Subcutaneous abdominal adipose tissue (tissue), 5 donors: ENCODE measurements at regions not wholly inside any gene's neighbourhood (a gene's known extent, or its start where the extent isn't known, plus 50 kb on each side); places are given as distances from the start of the nearest gene placed in this dataset.

Experiments used
- H3K27ac ChIP-seq: one replicate; pipeline ENCODE4 v1.7.0; 2013; ENCODE audit warnings: low read depth, mild to moderate bottlenecking, inconsistent platforms, low read length, moderate library complexity
- H3K27me3 ChIP-seq, 5 donors: one replicate each; pipeline ENCODE4 v1.7.0; 2013; ENCODE audit warnings: low read length in 5 of 5, inconsistent platforms in 1 of 5; ENCODE audit not compliant: control insufficient read depth in 5 of 5, insufficient read depth in 4 of 5
- H3K36me3 ChIP-seq, 5 donors: one replicate each; pipeline ENCODE4 v1.7.0; 2013; ENCODE audit warnings: low read length in 5 of 5; ENCODE audit not compliant: control insufficient read depth in 5 of 5, insufficient read depth in 5 of 5
- H3K4me1 ChIP-seq, 5 donors: one replicate each; pipeline ENCODE4 v1.7.0; 2013; ENCODE audit warnings: low read length in 5 of 5, mild to moderate bottlenecking in 3 of 5, moderate library complexity in 1 of 5; ENCODE audit not compliant: control insufficient read depth in 5 of 5, insufficient read depth in 5 of 5
- H3K4me3 ChIP-seq, 5 donors: one replicate each; pipeline ENCODE4 v1.7.0; 2013; ENCODE audit warnings: low read length in 5 of 5, low read depth in 1 of 5
- H3K9ac ChIP-seq, 5 donors: one replicate each; pipeline ENCODE4 v1.7.0; 2013; ENCODE audit warnings: low read length in 5 of 5, mild to moderate bottlenecking in 4 of 5, moderate library complexity in 3 of 5
- H3K9me3 ChIP-seq, 5 donors: one replicate each; pipeline ENCODE4 v1.7.0; 2013; ENCODE audit warnings: low read length in 5 of 5; ENCODE audit not compliant: control insufficient read depth in 5 of 5
- donor health status: healthy.
- donor health status: healthy.
- donor health status: healthy.
- donor health status: healthy.
- donor health status: healthy.

GRCh38 chr5:19189176-19189575 is 798.8 kb downstream of the CDH18 start:
- Histone ChIP-seq H3K9me3 (peaks cover 0 to 5% (median 0%) of the 10 kb centered on the region in 5 donors), H3K4me3 (no peak overlapping the region), H3K27me3 (no peaks in the 10 kb centered on the region), H3K27ac (no peak overlapping the region), H3K9ac (no peak overlapping the region), H3K36me3 (no peaks in the 10 kb centered on the region), H3K4me1 (no peaks in the 10 kb centered on the region)

- H3K4me1 ChIP-seq = no peaks in the 10 kb centered on the region
- H3K4me3 ChIP-seq = no peak overlapping the region
- H3K27ac ChIP-seq = no peak overlapping the region
- no peaks in the 10 kb centered on the region for H3K36me3 ChIP-seq
- no peak overlapping the region for H3K9ac ChIP-seq
- no peaks in the 10 kb centered on the region for H3K9me3 ChIP-seq
- no peaks in the 10 kb centered on the region for H3K27me3 ChIP-seq
These were observed 794.4 kb downstream of the CDH18 start for GRCh38 chr5:19193631-19194030.

GRCh38 chr5:19196631-19197030 is 791.4 kb downstream of the CDH18 start:
- no peaks in the 10 kb centered on the region for H3K4me1 ChIP-seq
- no peaks in the 10 kb centered on the region for H3K9me3 ChIP-seq
- H3K4me3 ChIP-seq = no peak overlapping the region
- H3K9ac ChIP-seq = no peak overlapping the region
- no peaks in the 10 kb centered on the region for H3K36me3 ChIP-seq
- no peak overlapping the region for H3K27ac ChIP-seq
- H3K27me3 ChIP-seq = no peaks in the 10 kb centered on the region

- no peaks in the 10 kb centered on the region for H3K9me3 ChIP-seq
- H3K27me3 ChIP-seq = no peaks in the 10 kb centered on the region
- H3K4me1 ChIP-seq = no peaks in the 10 kb centered on the region
- no peak overlapping the region for H3K4me3 ChIP-seq
- no peak overlapping the region for H3K9ac ChIP-seq
- no peak overlapping the region for H3K27ac ChIP-seq
- no peaks in the 10 kb centered on the region for H3K36me3 ChIP-seq
These were observed 787.7 kb downstream of the CDH18 start for GRCh38 chr5:19200251-19200650.

- Histone ChIP-seq H3K27ac (no peak overlapping the region), H3K27me3 (no peaks in the 10 kb centered on the region), H3K9me3 (peaks cover 0 to 3% (median 0%) of the 10 kb centered on the region in 5 donors), H3K36me3 (no peaks in the 10 kb centered on the region), H3K9ac (no peak overlapping the region), H3K4me1 (no peaks in the 10 kb centered on the region), H3K4me3 (no peak overlapping the region)
These were observed 779.6 kb downstream of the CDH18 start for GRCh38 chr5:19208397-19208796.

- Histone ChIP-seq H3K4me3 (no peak overlapping the region), H3K9ac (no peak overlapping the region), H3K27me3 (no peaks in the 10 kb centered on the region), H3K9me3 (peaks cover 0 to 3% (median 0%) of the 10 kb centered on the region in 5 donors), H3K36me3 (no peaks in the 10 kb centered on the region), H3K4me1 (no peaks in the 10 kb centered on the region), H3K27ac (no peak overlapping the region)
These were observed 777.1 kb downstream of the CDH18 start for GRCh38 chr5:19210886-19211285.

GRCh38 chr5:19229179-19229835 is 758.7 kb downstream of the CDH18 start:
- peaks cover 0 to 2% (median 0%) of the 10 kb centered on the region in 5 donors for H3K9me3 ChIP-seq
- H3K4me1 ChIP-seq = no peaks in the 10 kb centered on the region
- no peaks in the 10 kb centered on the region for H3K27me3 ChIP-seq
- H3K4me3 ChIP-seq = no peak overlapping the region
- no peaks in the 10 kb centered on the region for H3K36me3 ChIP-seq
- no peak overlapping the region for H3K27ac ChIP-seq
- no peak overlapping the region for H3K9ac ChIP-seq

- H3K27me3 ChIP-seq = no peaks in the 10 kb centered on the region
- no peak overlapping the region for H3K27ac ChIP-seq
- no peaks in the 10 kb centered on the region for H3K36me3 ChIP-seq
- no peaks in the 10 kb centered on the region for H3K4me1 ChIP-seq
- H3K4me3 ChIP-seq = no peak overlapping the region
- H3K9me3 ChIP-seq = peaks cover 0 to 2% (median 0%) of the 10 kb centered on the region in 5 donors
- H3K9ac ChIP-seq = no peak overlapping the region
These were observed 754.4 kb downstream of the CDH18 start for GRCh38 chr5:19233573-19233972.

- no peaks in the 10 kb centered on the region for H3K27me3 ChIP-seq
- H3K4me3 ChIP-seq = no peak overlapping the region
- H3K36me3 ChIP-seq = no peaks in the 10 kb centered on the region
- H3K9ac ChIP-seq = no peak overlapping the region
- H3K27ac ChIP-seq = no peak overlapping the region
- H3K9me3 ChIP-seq = peaks cover 0 to 2% (median 0%) of the 10 kb centered on the region in 5 donors
- no peaks in the 10 kb centered on the region for H3K4me1 ChIP-seq
These were observed 752.9 kb downstream of the CDH18 start for GRCh38 chr5:19235101-19235584.

GRCh38 chr5:19240170-19240569 is 747.8 kb downstream of the CDH18 start:
- H3K36me3 ChIP-seq = no peaks in the 10 kb centered on the region
- H3K4me1 ChIP-seq = no peaks in the 10 kb centered on the region
- H3K27me3 ChIP-seq = no peaks in the 10 kb centered on the region
- no peak overlapping the region for H3K9ac ChIP-seq
- H3K9me3 ChIP-seq = peaks cover 0 to 2% (median 0%) of the 10 kb centered on the region in 5 donors
- H3K4me3 ChIP-seq = no peak overlapping the region
- no peak overlapping the region for H3K27ac ChIP-seq
